Liver (tissue), 8 donors: ENCODE measurements at regions not wholly inside any gene's neighbourhood (a gene's known extent, or its start where the extent isn't known, plus 50 kb on each side); places are given as distances from the start of the nearest gene placed in this dataset.

ENCODE experiments used
- DNase-seq: peaks from one replicate; pipeline ENCODE4 v3.0.0-alpha.2; 2017; ENCODE audit warnings: low spot score
- H3K27ac ChIP-seq, 2 donors: one replicate each; pipeline ENCODE4 v1.7.0; 2013; ENCODE audit warnings: inconsistent platforms in 2 of 2, low read length in 2 of 2, control low read depth in 1 of 2, low read depth in 1 of 2, mild to moderate bottlenecking in 1 of 2
- H3K27me3 ChIP-seq, 4 donors: one replicate each; pipeline versions ENCODE4 v1.6.1 to v1.7.0; 2013; ENCODE audit warnings: low read length in 3 of 4, inconsistent platforms in 1 of 4, mild to moderate bottlenecking in 1 of 4, moderate library complexity in 1 of 4; ENCODE audit not compliant: control insufficient read depth in 4 of 4, insufficient read depth in 4 of 4
- H3K36me3 ChIP-seq, 4 donors: one replicate each; pipeline versions ENCODE4 v1.6.1 to v1.7.0; 2013; ENCODE audit warnings: low read length in 3 of 4, mild to moderate bottlenecking in 3 of 4, low read depth in 1 of 4, moderate library complexity in 1 of 4; ENCODE audit not compliant: control insufficient read depth in 4 of 4, insufficient read depth in 3 of 4
- H3K4me1 ChIP-seq, 4 donors: one replicate each; pipeline versions ENCODE4 v1.6.1 to v1.7.0; 2013; ENCODE audit warnings: low read length in 3 of 4, mild to moderate bottlenecking in 3 of 4, moderate library complexity in 1 of 4; ENCODE audit not compliant: control insufficient read depth in 4 of 4, insufficient read depth in 4 of 4
- H3K4me3 ChIP-seq, 3 donors: one replicate each; pipeline versions ENCODE4 v1.6.1 to v1.7.0; 2013; ENCODE audit warnings: low read length in 3 of 3, control low read depth in 1 of 3, low read depth in 1 of 3, mild to moderate bottlenecking in 1 of 3
- H3K9ac ChIP-seq, 2 donors: one replicate each; pipeline ENCODE4 v1.7.0; 2013; ENCODE audit warnings: low read length in 2 of 2, mild to moderate bottlenecking in 2 of 2, moderate library complexity in 2 of 2, control low read depth in 1 of 2, low read depth in 1 of 2
- H3K9me3 ChIP-seq, 4 donors: one replicate each; pipeline versions ENCODE4 v1.6.1 to v1.7.0; 2013; ENCODE audit warnings: low read length in 3 of 4; ENCODE audit not compliant: control insufficient read depth in 4 of 4
- EGR1 ChIP-seq, 2 donors: IDR thresholded peaks; 2 replicates each; pipeline ENCODE4 v1.6.1; 2016 to 2018; ENCODE audit warnings: antibody characterized with exemption in 2 of 2, low read depth in 2 of 2
- FOXA1 ChIP-seq: IDR thresholded peaks from 2 replicates; pipeline ENCODE4 v1.6.1; 2016; ENCODE audit warnings: antibody characterized with exemption
- FOXA2 ChIP-seq: IDR thresholded peaks from 2 replicates; pipeline ENCODE4 v1.6.1; 2016; ENCODE audit warnings: antibody characterized with exemption
- GABPA ChIP-seq, 2 donors: IDR thresholded peaks in 1 of 2; conservative IDR thresholded peaks in 1 of 2; 2 replicates each; pipeline ENCODE4 v1.6.1; 2016; ENCODE audit warnings: antibody characterized with exemption in 2 of 2, mild to moderate bottlenecking in 1 of 2, moderate library complexity in 1 of 2
- HNF4A ChIP-seq, 2 donors: conservative IDR thresholded peaks; 2 replicates each; pipeline ENCODE4 v1.6.1; 2016; ENCODE audit warnings: antibody characterized with exemption in 2 of 2, mild to moderate bottlenecking in 2 of 2
- HNF4G ChIP-seq: IDR thresholded peaks from 2 replicates; pipeline ENCODE4 v1.6.1; 2016; ENCODE audit warnings: antibody characterized with exemption
- JUND ChIP-seq, 2 donors: IDR thresholded peaks; 2 replicates each; pipeline ENCODE4 v1.6.1; 2016; ENCODE audit warnings: antibody characterized with exemption in 2 of 2
- NR2F2 ChIP-seq: IDR thresholded peaks from 2 replicates; pipeline ENCODE4 v1.6.1; 2016; ENCODE audit warnings: antibody characterized with exemption
- RAD21 ChIP-seq, 2 donors: IDR thresholded peaks; 2 replicates each; pipeline ENCODE4 v1.6.1; 2016; ENCODE audit warnings: antibody characterized with exemption in 2 of 2, mild to moderate bottlenecking in 2 of 2
- RXRA ChIP-seq, 2 donors: IDR thresholded peaks; 2 replicates each; pipeline ENCODE4 v1.6.1; 2017 to 2018; ENCODE audit warnings: antibody characterized with exemption in 2 of 2, mild to moderate bottlenecking in 1 of 2
- SP1 ChIP-seq: IDR thresholded peaks from 2 replicates; pipeline ENCODE4 v1.6.1; 2018; ENCODE audit warnings: antibody characterized with exemption, mild to moderate bottlenecking
- YY1 ChIP-seq: IDR thresholded peaks from 2 replicates; pipeline ENCODE4 v1.6.1; 2016; ENCODE audit warnings: antibody characterized with exemption, mild to moderate bottlenecking
- WGBS: extraction: QIAGEN DNeasy Blood & Tissue Kit; methylation state at CpG from one replicate; pipeline ENCODE4 v1.1.7; 2013; 5-methylcytosine and 5-hydroxymethylcytosine counted together
- TF ChIP-seq, protein P1 (sequence below): fragments of 150-350 bp; IDR thresholded peaks from 2 replicates; pipeline ENCODE4 v1.5.1; 2017; ENCODE audit warnings: improper control_type of control experiment, low read depth, low read length; ENCODE audit not compliant: missing input control
- TF ChIP-seq, protein P2 (sequence below): IDR thresholded peaks from 2 replicates; pipeline ENCODE4 v1.6.1; 2016; ENCODE audit warnings: antibody characterized with exemption
- TF ChIP-seq, protein P3 (sequence below): IDR thresholded peaks from 2 replicates; pipeline ENCODE4 v1.6.1; 2016; ENCODE audit warnings: antibody characterized with exemption
- TF ChIP-seq, protein P4 (sequence below): IDR thresholded peaks from 2 replicates; pipeline ENCODE4 v1.6.1; 2016; ENCODE audit warnings: antibody characterized with exemption, mild to moderate bottlenecking
- TF ChIP-seq, protein P5 (sequence below): IDR thresholded peaks from 2 replicates; pipeline ENCODE4 v1.6.1; 2016; ENCODE audit warnings: antibody characterized with exemption
- donor health status: healthy.
- donor health status: healthy.
- donor health status: healthy.
- donor health status: healthy.
- donor health status: healthy.

DNA sequence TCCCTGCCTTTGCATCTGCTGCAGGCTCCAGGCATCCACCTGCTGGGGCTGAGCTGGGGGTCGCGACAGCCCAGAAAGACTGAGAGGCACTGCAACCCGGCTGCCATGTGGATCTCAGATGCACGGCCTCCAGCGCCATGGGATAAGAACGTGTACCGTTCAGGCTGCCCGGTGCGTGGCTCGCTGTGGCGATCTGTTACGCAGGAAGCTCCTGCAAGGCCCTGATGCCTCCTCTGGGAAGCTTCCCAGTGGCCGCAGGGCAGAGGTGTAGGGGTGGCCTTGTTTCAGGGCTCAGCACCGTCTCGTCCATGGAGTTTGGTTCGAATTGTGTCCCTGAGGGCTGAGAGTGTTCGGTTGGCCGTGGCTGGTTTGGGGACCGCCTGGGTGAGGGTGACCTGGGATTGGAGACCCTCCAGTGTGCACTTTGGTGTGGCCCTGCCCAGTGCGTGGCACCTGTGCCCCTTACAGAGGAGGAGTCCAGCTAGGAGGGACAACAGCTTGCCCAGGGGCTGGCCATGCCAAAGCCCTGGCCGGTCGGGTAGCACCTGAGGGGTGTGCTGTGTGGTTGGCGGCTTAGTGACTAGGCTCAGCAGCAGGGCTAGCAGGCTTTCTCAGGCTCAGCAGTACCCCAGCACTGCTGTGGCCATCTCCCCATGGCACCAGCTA is 1184.5 kb downstream of the BRD1 start:
- no peak overlapping the region for H3K4me3 ChIP-seq
- TF ChIP-seq EGR1 (IDR thresholded peaks at IDR 0.05; ENCODE audit: low read depth in 2 of 2), result no peak
- no peak for TF ChIP-seq HNF4A (conservative IDR thresholded peaks at IDR 0.05)
- TF ChIP-seq, protein P1, sequence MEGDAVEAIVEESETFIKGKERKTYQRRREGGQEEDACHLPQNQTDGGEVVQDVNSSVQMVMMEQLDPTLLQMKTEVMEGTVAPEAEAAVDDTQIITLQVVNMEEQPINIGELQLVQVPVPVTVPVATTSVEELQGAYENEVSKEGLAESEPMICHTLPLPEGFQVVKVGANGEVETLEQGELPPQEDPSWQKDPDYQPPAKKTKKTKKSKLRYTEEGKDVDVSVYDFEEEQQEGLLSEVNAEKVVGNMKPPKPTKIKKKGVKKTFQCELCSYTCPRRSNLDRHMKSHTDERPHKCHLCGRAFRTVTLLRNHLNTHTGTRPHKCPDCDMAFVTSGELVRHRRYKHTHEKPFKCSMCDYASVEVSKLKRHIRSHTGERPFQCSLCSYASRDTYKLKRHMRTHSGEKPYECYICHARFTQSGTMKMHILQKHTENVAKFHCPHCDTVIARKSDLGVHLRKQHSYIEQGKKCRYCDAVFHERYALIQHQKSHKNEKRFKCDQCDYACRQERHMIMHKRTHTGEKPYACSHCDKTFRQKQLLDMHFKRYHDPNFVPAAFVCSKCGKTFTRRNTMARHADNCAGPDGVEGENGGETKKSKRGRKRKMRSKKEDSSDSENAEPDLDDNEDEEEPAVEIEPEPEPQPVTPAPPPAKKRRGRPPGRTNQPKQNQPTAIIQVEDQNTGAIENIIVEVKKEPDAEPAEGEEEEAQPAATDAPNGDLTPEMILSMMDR, result no peak
- TF ChIP-seq HNF4G, result no peak
- TF ChIP-seq RXRA (IDR thresholded peaks at IDR 0.05), result no peak
- no peak for TF ChIP-seq GABPA (IDR thresholded peaks at IDR 0.05 in 1 of 2, conservative IDR thresholded peaks at IDR 0.05 in 1 of 2)
- TF ChIP-seq, protein P2, sequence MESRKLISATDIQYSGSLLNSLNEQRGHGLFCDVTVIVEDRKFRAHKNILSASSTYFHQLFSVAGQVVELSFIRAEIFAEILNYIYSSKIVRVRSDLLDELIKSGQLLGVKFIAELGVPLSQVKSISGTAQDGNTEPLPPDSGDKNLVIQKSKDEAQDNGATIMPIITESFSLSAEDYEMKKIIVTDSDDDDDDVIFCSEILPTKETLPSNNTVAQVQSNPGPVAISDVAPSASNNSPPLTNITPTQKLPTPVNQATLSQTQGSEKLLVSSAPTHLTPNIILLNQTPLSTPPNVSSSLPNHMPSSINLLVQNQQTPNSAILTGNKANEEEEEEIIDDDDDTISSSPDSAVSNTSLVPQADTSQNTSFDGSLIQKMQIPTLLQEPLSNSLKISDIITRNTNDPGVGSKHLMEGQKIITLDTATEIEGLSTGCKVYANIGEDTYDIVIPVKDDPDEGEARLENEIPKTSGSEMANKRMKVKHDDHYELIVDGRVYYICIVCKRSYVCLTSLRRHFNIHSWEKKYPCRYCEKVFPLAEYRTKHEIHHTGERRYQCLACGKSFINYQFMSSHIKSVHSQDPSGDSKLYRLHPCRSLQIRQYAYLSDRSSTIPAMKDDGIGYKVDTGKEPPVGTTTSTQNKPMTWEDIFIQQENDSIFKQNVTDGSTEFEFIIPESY, result no peak
- TF ChIP-seq FOXA1, result no peak
- no peak overlapping the region for H3K9ac ChIP-seq
- H3K9me3 ChIP-seq, result no peaks in the 10 kb centered on the region
- no peak overlapping the region for H3K27ac ChIP-seq
- DNase-seq, result no peak
- 94% methylated on average over 23 of the region's 23 CpGs for WGBS
- no peaks in the 10 kb centered on the region for H3K36me3 ChIP-seq
- H3K27me3 ChIP-seq, result no peaks in the 10 kb centered on the region
- H3K4me1 ChIP-seq, result no peaks in the 10 kb centered on the region

DNA sequence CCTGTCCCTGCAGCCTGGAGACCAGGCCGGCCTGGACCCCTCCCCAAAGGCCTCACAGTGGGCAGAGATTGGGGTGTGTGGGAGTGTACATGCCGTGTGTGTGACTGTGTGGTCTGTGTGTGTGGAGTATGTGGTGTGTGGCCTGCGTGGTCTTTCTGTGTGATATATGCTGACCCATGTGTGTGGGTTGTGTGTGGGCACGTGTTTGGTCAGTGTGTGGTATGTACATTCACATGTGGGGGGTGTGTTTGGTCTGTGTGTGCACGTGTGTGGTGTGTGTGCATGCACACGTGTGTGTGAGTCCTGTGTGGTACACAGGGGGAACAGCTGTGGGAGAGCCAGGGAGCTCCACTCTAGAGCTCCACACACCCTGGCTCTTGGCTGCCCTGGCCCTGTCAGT is 1185.1 kb downstream of the BRD1 start:
- Histone ChIP-seq H3K27me3 (no peaks in the 10 kb centered on the region), H3K4me1 (no peaks in the 10 kb centered on the region), H3K9me3 (no peaks in the 10 kb centered on the region), H3K27ac (no peak overlapping the region), H3K9ac (no peak overlapping the region), H3K36me3 (no peaks in the 10 kb centered on the region), H3K4me3 (no peak overlapping the region)
- TF ChIP-seq YY1 (no peak), HNF4A (conservative IDR thresholded peaks at IDR 0.05) (no peak), FOXA1 (no peak), FOXA2 (no peak), JUND (IDR thresholded peaks at IDR 0.05) (no peak), GABPA (IDR thresholded peaks at IDR 0.05 in 1 of 2, conservative IDR thresholded peaks at IDR 0.05 in 1 of 2) (no peak), NR2F2 (no peak), RXRA (IDR thresholded peaks at IDR 0.05) (no peak), HNF4G (no peak), SP1 (no peak), RAD21 (IDR thresholded peaks at IDR 0.05) (no peak)
- TF ChIP-seq, protein P3, sequence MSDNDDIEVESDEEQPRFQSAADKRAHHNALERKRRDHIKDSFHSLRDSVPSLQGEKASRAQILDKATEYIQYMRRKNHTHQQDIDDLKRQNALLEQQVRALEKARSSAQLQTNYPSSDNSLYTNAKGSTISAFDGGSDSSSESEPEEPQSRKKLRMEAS, result no peak
- TF ChIP-seq, protein P2, result no peak
- TF ChIP-seq, protein P4, sequence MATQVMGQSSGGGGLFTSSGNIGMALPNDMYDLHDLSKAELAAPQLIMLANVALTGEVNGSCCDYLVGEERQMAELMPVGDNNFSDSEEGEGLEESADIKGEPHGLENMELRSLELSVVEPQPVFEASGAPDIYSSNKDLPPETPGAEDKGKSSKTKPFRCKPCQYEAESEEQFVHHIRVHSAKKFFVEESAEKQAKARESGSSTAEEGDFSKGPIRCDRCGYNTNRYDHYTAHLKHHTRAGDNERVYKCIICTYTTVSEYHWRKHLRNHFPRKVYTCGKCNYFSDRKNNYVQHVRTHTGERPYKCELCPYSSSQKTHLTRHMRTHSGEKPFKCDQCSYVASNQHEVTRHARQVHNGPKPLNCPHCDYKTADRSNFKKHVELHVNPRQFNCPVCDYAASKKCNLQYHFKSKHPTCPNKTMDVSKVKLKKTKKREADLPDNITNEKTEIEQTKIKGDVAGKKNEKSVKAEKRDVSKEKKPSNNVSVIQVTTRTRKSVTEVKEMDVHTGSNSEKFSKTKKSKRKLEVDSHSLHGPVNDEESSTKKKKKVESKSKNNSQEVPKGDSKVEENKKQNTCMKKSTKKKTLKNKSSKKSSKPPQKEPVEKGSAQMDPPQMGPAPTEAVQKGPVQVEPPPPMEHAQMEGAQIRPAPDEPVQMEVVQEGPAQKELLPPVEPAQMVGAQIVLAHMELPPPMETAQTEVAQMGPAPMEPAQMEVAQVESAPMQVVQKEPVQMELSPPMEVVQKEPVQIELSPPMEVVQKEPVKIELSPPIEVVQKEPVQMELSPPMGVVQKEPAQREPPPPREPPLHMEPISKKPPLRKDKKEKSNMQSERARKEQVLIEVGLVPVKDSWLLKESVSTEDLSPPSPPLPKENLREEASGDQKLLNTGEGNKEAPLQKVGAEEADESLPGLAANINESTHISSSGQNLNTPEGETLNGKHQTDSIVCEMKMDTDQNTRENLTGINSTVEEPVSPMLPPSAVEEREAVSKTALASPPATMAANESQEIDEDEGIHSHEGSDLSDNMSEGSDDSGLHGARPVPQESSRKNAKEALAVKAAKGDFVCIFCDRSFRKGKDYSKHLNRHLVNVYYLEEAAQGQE, result no peak
- TF ChIP-seq, protein P5, sequence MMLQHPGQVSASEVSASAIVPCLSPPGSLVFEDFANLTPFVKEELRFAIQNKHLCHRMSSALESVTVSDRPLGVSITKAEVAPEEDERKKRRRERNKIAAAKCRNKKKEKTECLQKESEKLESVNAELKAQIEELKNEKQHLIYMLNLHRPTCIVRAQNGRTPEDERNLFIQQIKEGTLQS, result no peak
- TF ChIP-seq, protein P1, result no peak
- WGBS, result 87% methylated on average over 6 of the region's 6 CpGs
- DNase-seq, result no peak
